Liver (tissue), 8 donors: ENCODE measurements at regions not wholly inside any gene's neighbourhood (a gene's known extent, or its start where the extent isn't known, plus 50 kb on each side); places are given as distances from the start of the nearest gene placed in this dataset.

ENCODE experiments used
- DNase-seq: peaks from one replicate; pipeline ENCODE4 v3.0.0-alpha.2; 2017; ENCODE audit warnings: low spot score
- H3K27ac ChIP-seq, 2 donors: one replicate each; pipeline ENCODE4 v1.7.0; 2013; ENCODE audit warnings: inconsistent platforms in 2 of 2, low read length in 2 of 2, control low read depth in 1 of 2, low read depth in 1 of 2, mild to moderate bottlenecking in 1 of 2
- H3K27me3 ChIP-seq, 4 donors: one replicate each; pipeline versions ENCODE4 v1.6.1 to v1.7.0; 2013; ENCODE audit warnings: low read length in 3 of 4, inconsistent platforms in 1 of 4, mild to moderate bottlenecking in 1 of 4, moderate library complexity in 1 of 4; ENCODE audit not compliant: control insufficient read depth in 4 of 4, insufficient read depth in 4 of 4
- H3K36me3 ChIP-seq, 4 donors: one replicate each; pipeline versions ENCODE4 v1.6.1 to v1.7.0; 2013; ENCODE audit warnings: low read length in 3 of 4, mild to moderate bottlenecking in 3 of 4, low read depth in 1 of 4, moderate library complexity in 1 of 4; ENCODE audit not compliant: control insufficient read depth in 4 of 4, insufficient read depth in 3 of 4
- H3K4me1 ChIP-seq, 4 donors: one replicate each; pipeline versions ENCODE4 v1.6.1 to v1.7.0; 2013; ENCODE audit warnings: low read length in 3 of 4, mild to moderate bottlenecking in 3 of 4, moderate library complexity in 1 of 4; ENCODE audit not compliant: control insufficient read depth in 4 of 4, insufficient read depth in 4 of 4
- H3K4me3 ChIP-seq, 3 donors: one replicate each; pipeline versions ENCODE4 v1.6.1 to v1.7.0; 2013; ENCODE audit warnings: low read length in 3 of 3, control low read depth in 1 of 3, low read depth in 1 of 3, mild to moderate bottlenecking in 1 of 3
- H3K9ac ChIP-seq, 2 donors: one replicate each; pipeline ENCODE4 v1.7.0; 2013; ENCODE audit warnings: low read length in 2 of 2, mild to moderate bottlenecking in 2 of 2, moderate library complexity in 2 of 2, control low read depth in 1 of 2, low read depth in 1 of 2
- H3K9me3 ChIP-seq, 4 donors: one replicate each; pipeline versions ENCODE4 v1.6.1 to v1.7.0; 2013; ENCODE audit warnings: low read length in 3 of 4; ENCODE audit not compliant: control insufficient read depth in 4 of 4
- CTCF ChIP-seq: fragments of 150-350 bp; IDR thresholded peaks from 2 replicates; pipeline ENCODE4 v1.5.1; 2017; ENCODE audit warnings: improper control_type of control experiment, low read depth, low read length; ENCODE audit not compliant: missing input control
- EGR1 ChIP-seq, 2 donors: IDR thresholded peaks; 2 replicates each; pipeline ENCODE4 v1.6.1; 2016 to 2018; ENCODE audit warnings: antibody characterized with exemption in 2 of 2, low read depth in 2 of 2
- FOXA1 ChIP-seq: IDR thresholded peaks from 2 replicates; pipeline ENCODE4 v1.6.1; 2016; ENCODE audit warnings: antibody characterized with exemption
- FOXA2 ChIP-seq: IDR thresholded peaks from 2 replicates; pipeline ENCODE4 v1.6.1; 2016; ENCODE audit warnings: antibody characterized with exemption
- GABPA ChIP-seq, 2 donors: IDR thresholded peaks in 1 of 2; conservative IDR thresholded peaks in 1 of 2; 2 replicates each; pipeline ENCODE4 v1.6.1; 2016; ENCODE audit warnings: antibody characterized with exemption in 2 of 2, mild to moderate bottlenecking in 1 of 2, moderate library complexity in 1 of 2
- HNF4A ChIP-seq, 2 donors: conservative IDR thresholded peaks; 2 replicates each; pipeline ENCODE4 v1.6.1; 2016; ENCODE audit warnings: antibody characterized with exemption in 2 of 2, mild to moderate bottlenecking in 2 of 2
- HNF4G ChIP-seq: IDR thresholded peaks from 2 replicates; pipeline ENCODE4 v1.6.1; 2016; ENCODE audit warnings: antibody characterized with exemption
- JUND ChIP-seq, 2 donors: IDR thresholded peaks; 2 replicates each; pipeline ENCODE4 v1.6.1; 2016; ENCODE audit warnings: antibody characterized with exemption in 2 of 2
- MAX ChIP-seq: IDR thresholded peaks from 2 replicates; pipeline ENCODE4 v1.6.1; 2016; ENCODE audit warnings: antibody characterized with exemption
- NR2F2 ChIP-seq: IDR thresholded peaks from 2 replicates; pipeline ENCODE4 v1.6.1; 2016; ENCODE audit warnings: antibody characterized with exemption
- RAD21 ChIP-seq, 2 donors: IDR thresholded peaks; 2 replicates each; pipeline ENCODE4 v1.6.1; 2016; ENCODE audit warnings: antibody characterized with exemption in 2 of 2, mild to moderate bottlenecking in 2 of 2
- REST ChIP-seq: IDR thresholded peaks from 2 replicates; pipeline ENCODE4 v1.6.1; 2016; ENCODE audit warnings: antibody characterized with exemption, mild to moderate bottlenecking
- RXRA ChIP-seq, 2 donors: IDR thresholded peaks; 2 replicates each; pipeline ENCODE4 v1.6.1; 2017 to 2018; ENCODE audit warnings: antibody characterized with exemption in 2 of 2, mild to moderate bottlenecking in 1 of 2
- SP1 ChIP-seq: IDR thresholded peaks from 2 replicates; pipeline ENCODE4 v1.6.1; 2018; ENCODE audit warnings: antibody characterized with exemption, mild to moderate bottlenecking
- TAF1 ChIP-seq: conservative IDR thresholded peaks from 2 replicates; pipeline ENCODE4 v1.6.1; 2016; ENCODE audit warnings: antibody characterized with exemption, mild to moderate bottlenecking
- YY1 ChIP-seq: IDR thresholded peaks from 2 replicates; pipeline ENCODE4 v1.6.1; 2016; ENCODE audit warnings: antibody characterized with exemption, mild to moderate bottlenecking
- ZBTB33 ChIP-seq: IDR thresholded peaks from 2 replicates; pipeline ENCODE4 v1.6.1; 2016; ENCODE audit warnings: antibody characterized with exemption
- WGBS: extraction: QIAGEN DNeasy Blood & Tissue Kit; methylation state at CpG from one replicate; pipeline ENCODE4 v1.1.7; 2013; 5-methylcytosine and 5-hydroxymethylcytosine counted together
- TF ChIP-seq, protein P1 (sequence below): IDR thresholded peaks from 2 replicates; pipeline ENCODE4 v1.6.1; 2016; ENCODE audit warnings: antibody characterized with exemption
- donor health status: healthy.
- donor health status: healthy.
- donor health status: healthy.
- donor health status: healthy.
- donor health status: healthy.

DNA sequence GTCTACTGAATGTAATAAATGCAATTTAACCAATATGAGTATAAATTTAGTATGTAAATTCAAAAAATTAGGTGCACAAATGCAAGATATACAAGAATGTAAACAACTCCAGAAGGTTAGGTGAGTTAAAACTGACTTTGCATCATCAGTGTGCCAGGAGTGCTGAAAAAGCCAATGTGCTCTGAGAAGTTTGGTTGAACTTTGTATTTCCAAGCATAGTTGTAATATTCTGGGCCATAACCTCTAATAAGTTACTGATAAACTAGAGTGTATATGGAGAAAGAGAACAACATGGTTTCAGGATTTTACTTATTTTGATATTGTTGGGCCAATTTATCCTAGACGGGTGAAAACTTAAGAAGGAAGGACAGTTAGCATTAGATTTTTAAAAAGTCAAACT is 876.9 kb upstream of the GHITM start:
- WGBS = 37% methylated on average over 1 of the region's 1 CpG
- peaks cover 0 to 3% (median under 1%) of the 10 kb centered on the region in 4 donors for H3K9me3 ChIP-seq
- TF ChIP-seq HNF4A (conservative IDR thresholded peaks at IDR 0.05) = peak; percentile 14 to 88
- TF ChIP-seq CTCF = no peak
- TF ChIP-seq FOXA2 = peak; percentile 82
- no peak for TF ChIP-seq NR2F2
- peak in 1 of 2 donors; percentile 69 for TF ChIP-seq JUND (IDR thresholded peaks at IDR 0.05)
- TF ChIP-seq, protein P1, sequence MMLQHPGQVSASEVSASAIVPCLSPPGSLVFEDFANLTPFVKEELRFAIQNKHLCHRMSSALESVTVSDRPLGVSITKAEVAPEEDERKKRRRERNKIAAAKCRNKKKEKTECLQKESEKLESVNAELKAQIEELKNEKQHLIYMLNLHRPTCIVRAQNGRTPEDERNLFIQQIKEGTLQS = no peak
- TF ChIP-seq RAD21 (IDR thresholded peaks at IDR 0.05) = peak in 1 of 2 donors; percentile 34
- TF ChIP-seq YY1 = peak; percentile 59
- no peak for TF ChIP-seq MAX
- TF ChIP-seq TAF1 = no peak
- no peak for TF ChIP-seq EGR1 (IDR thresholded peaks at IDR 0.05; ENCODE audit: low read depth in 2 of 2)
- no peak for TF ChIP-seq SP1
- no peak for TF ChIP-seq FOXA1
- TF ChIP-seq HNF4G = no peak
- TF ChIP-seq ZBTB33 = peak; percentile 41
- TF ChIP-seq RXRA (IDR thresholded peaks at IDR 0.05) = peak in 1 of 2 donors; percentile 89
- peak; percentile 66 for TF ChIP-seq REST
- no peak for TF ChIP-seq GABPA (IDR thresholded peaks at IDR 0.05 in 1 of 2, conservative IDR thresholded peaks at IDR 0.05 in 1 of 2)
- peaks cover 0 to 10% (median 7%) of the 10 kb centered on the region in 4 donors for H3K4me1 ChIP-seq
- no peak overlapping the region for H3K4me3 ChIP-seq
- no peaks in the 10 kb centered on the region for H3K36me3 ChIP-seq
- no peak overlapping the region for H3K9ac ChIP-seq
- no peaks in the 10 kb centered on the region for H3K27me3 ChIP-seq
- H3K27ac ChIP-seq = peak overlapping the region in 1 of 2 donors; percentile 32
- no peak for DNase-seq
